A549 (cell line): ENCODE measurements at regions not wholly inside any gene's neighbourhood (a gene's known extent, or its start where the extent isn't known, plus 50 kb on each side); places are given as distances from the start of the nearest gene placed in this dataset.

ENCODE experiments used
- BCL3 ChIP-seq: fragments of >200 bp; sonication (Bioruptor Twin); formaldehyde crosslinking; IDR thresholded peaks from 3 replicates; pipeline ENCODE4 v1.6.1; 2016
- BHLHE40 ChIP-seq: IDR thresholded peaks from 2 replicates; pipeline ENCODE4 v1.6.1; 2012; ENCODE audit warnings: low read depth, low read length, inconsistent platforms
- CEBPB ChIP-seq, 2 experiments: fragments of >200 bp in 1 of 2; sonication (Bioruptor Twin) in 1 of 2; formaldehyde crosslinking in 1 of 2; IDR thresholded peaks; 2 replicates each; pipeline ENCODE4 v1.6.1; 2012 to 2016
- CTCF ChIP-seq: fragments of >200 bp; sonication (Bioruptor Twin); formaldehyde crosslinking; IDR thresholded peaks from 3 replicates; pipeline ENCODE4 v1.5.1; 2016
- EP300 ChIP-seq, 2 experiments: fragments of >200 bp; sonication (Bioruptor Twin); formaldehyde crosslinking; IDR thresholded peaks; 2 replicates in 1 of 2; 3 replicates in 1 of 2; pipeline ENCODE4 v1.6.1; 2016 to 2017
- GATA3 ChIP-seq: IDR thresholded peaks from 2 replicates; pipeline ENCODE4 v1.6.1; 2012; ENCODE audit warnings: borderline replicate concordance
- HDAC2 ChIP-seq: fragments of 200-600 bp; sonication (generic); IDR thresholded peaks from 2 replicates; pipeline ENCODE4 v1.6.1; 2016
- HMGXB4 ChIP-seq: fragments of 250-450 bp; sonication (Bioruptor Pico); IDR thresholded peaks from 2 replicates; pipeline ENCODE4 v1.5.0; 2021; ENCODE audit warnings: mild to moderate bottlenecking, moderate library complexity, borderline replicate concordance
- MAFK ChIP-seq: fragments of 450-650 bp; IDR thresholded peaks from 2 replicates; pipeline ENCODE4 v1.6.1; 2014; ENCODE audit not compliant: partially characterized antibody
- PBX3 ChIP-seq: IDR thresholded peaks from 2 replicates; pipeline ENCODE4 v1.6.1; 2012
- POLR2A ChIP-seq: IDR thresholded peaks from 2 replicates; pipeline ENCODE4 v1.6.1; 2012; ENCODE audit warnings: mild to moderate bottlenecking, low read length
- RAD21 ChIP-seq, 2 experiments: fragments of >200 bp in 1 of 2; sonication (Bioruptor Twin) in 1 of 2; formaldehyde crosslinking in 1 of 2; IDR thresholded peaks in 1 of 2; conservative IDR thresholded peaks in 1 of 2; 2 replicates in 1 of 2; 3 replicates in 1 of 2; pipeline ENCODE4 v1.6.1; 2012 to 2018; ENCODE audit warnings: inconsistent platforms in 1 of 2
- RCOR1 ChIP-seq: fragments of 150-350 bp; IDR thresholded peaks from 2 replicates; pipeline ENCODE4 v1.6.1; 2014; ENCODE audit warnings: antibody characterized with exemption, low read length, low read depth
- RFX5 ChIP-seq: fragments of 450-650 bp; IDR thresholded peaks from 2 replicates; pipeline ENCODE4 v1.7.1; 2014; ENCODE audit warnings: antibody characterized with exemption, mild to moderate bottlenecking, moderate library complexity

- no peak for TF ChIP-seq RCOR1
- TF ChIP-seq CTCF = no peak
- TF ChIP-seq EP300 (IDR thresholded peaks at IDR 0.05) = no peak
- TF ChIP-seq MAFK = no peak
- no peak for TF ChIP-seq PBX3
- no peak for TF ChIP-seq CEBPB (IDR thresholded peaks at IDR 0.05)
- no peak for TF ChIP-seq POLR2A
- TF ChIP-seq BHLHE40 = no peak
- TF ChIP-seq GATA3 = no peak
- no peak for TF ChIP-seq BCL3
- TF ChIP-seq HMGXB4 (CRISPR knock-in tag) = no peak
- no peak for TF ChIP-seq HDAC2
- TF ChIP-seq RFX5 = no peak
- TF ChIP-seq RAD21 (conservative IDR thresholded peaks at IDR 0.05 in 1 of 2, IDR thresholded peaks at IDR 0.05 in 1 of 2) = no peak
Observed at GRCh38 chr11:70604221-70604620, 205.9 kb downstream of the CTTN start.
